GM21360 (cell line): ENCODE measurements at regions not wholly inside any gene's neighbourhood (a gene's known extent, or its start where the extent isn't known, plus 50 kb on each side); places are given as distances from the start of the nearest gene placed in this dataset.

Experiments used
- ATAC-seq: cut with Tn5 transposase; IDR thresholded peaks from one replicate; pipeline ENCODE4 v1.9.1; 2021; ENCODE audit warnings: mild to moderate bottlenecking, moderate library complexity; ENCODE audit not compliant: unreplicated experiment

- no peak for ATAC-seq
These were observed 656.8 kb downstream of the IRX1 start for GRCh38 chr5:4252385-4252784.

- no peak for ATAC-seq
These were observed 659.1 kb downstream of the IRX1 start for GRCh38 chr5:4254736-4255135.

- no peak for ATAC-seq
These were observed 659.8 kb downstream of the IRX1 start for GRCh38 chr5:4255441-4255840.

GRCh38 chr5:4258170-4258569 is 662.5 kb downstream of the IRX1 start:
- ATAC-seq, result no peak

- ATAC-seq, result no peak
These were observed 675.6 kb downstream of the IRX1 start for GRCh38 chr5:4271193-4271592.

GRCh38 chr5:4275232-4275631 is 679.6 kb downstream of the IRX1 start:
- ATAC-seq, result no peak

GRCh38 chr5:4294878-4295277 is 699.2 kb downstream of the IRX1 start:
- no peak for ATAC-seq

GRCh38 chr5:4295663-4296339 is 700.2 kb downstream of the IRX1 start:
- ATAC-seq, result no peak

GRCh38 chr5:4306057-4306456 is 710.4 kb downstream of the IRX1 start:
- no peak for ATAC-seq

- ATAC-seq, result no peak
These were observed 713.4 kb downstream of the IRX1 start for GRCh38 chr5:4309026-4309425.

- no peak for ATAC-seq
These were observed 717.5 kb downstream of the IRX1 start for GRCh38 chr5:4313138-4313537.

GRCh38 chr5:4319478-4320128 is 724.0 kb downstream of the IRX1 start:
- no peak for ATAC-seq

- ATAC-seq, result no peak
These were observed 734.7 kb downstream of the IRX1 start for GRCh38 chr5:4330327-4330726.

GRCh38 chr5:4335078-4335477 is 739.4 kb downstream of the IRX1 start:
- no peak for ATAC-seq

GRCh38 chr5:4337519-4337918 is 741.9 kb downstream of the IRX1 start:
- no peak for ATAC-seq

- no peak for ATAC-seq
These were observed 744.3 kb downstream of the IRX1 start for GRCh38 chr5:4339949-4340348.

GRCh38 chr5:4345850-4346249 is 750.2 kb downstream of the IRX1 start:
- ATAC-seq, result no peak

GRCh38 chr5:4348423-4348822 is 752.8 kb downstream of the IRX1 start:
- ATAC-seq, result no peak

- ATAC-seq, result no peak
These were observed 753.3 kb downstream of the IRX1 start for GRCh38 chr5:4348919-4349318.

GRCh38 chr5:4356201-4356600 is 760.6 kb downstream of the IRX1 start:
- no peak for ATAC-seq

GRCh38 chr5:4359847-4360246 is 764.2 kb downstream of the IRX1 start:
- no peak for ATAC-seq

GRCh38 chr5:4361753-4362152 is 766.1 kb downstream of the IRX1 start:
- ATAC-seq, result no peak

- no peak for ATAC-seq
These were observed 766.8 kb downstream of the IRX1 start for GRCh38 chr5:4362411-4362810.
